ENCODE measurements at regions not wholly inside any gene's neighbourhood (a gene's known extent, or its start where the extent isn't known, plus 50 kb on each side); places are given as distances from the start of the nearest gene placed in this dataset.
"Not testable (repeated sequence)": the region's sequence is repeated elsewhere in the genome, so short reads cannot be mapped to it uniquely, and the experiment has no call there.

- no peak for DNase-seq (ENCODE audit: low read depth in 2 of 2)
Measured at GRCh38 chr4:131447883-131448282, 1701.2 kb upstream of the PCDH10 start.

GRCh38 chr4:131450572-131451209, 1698.4 kb upstream of the PCDH10 start:
- no peak for DNase-seq (ENCODE audit: low read depth in 2 of 2)

DNA sequence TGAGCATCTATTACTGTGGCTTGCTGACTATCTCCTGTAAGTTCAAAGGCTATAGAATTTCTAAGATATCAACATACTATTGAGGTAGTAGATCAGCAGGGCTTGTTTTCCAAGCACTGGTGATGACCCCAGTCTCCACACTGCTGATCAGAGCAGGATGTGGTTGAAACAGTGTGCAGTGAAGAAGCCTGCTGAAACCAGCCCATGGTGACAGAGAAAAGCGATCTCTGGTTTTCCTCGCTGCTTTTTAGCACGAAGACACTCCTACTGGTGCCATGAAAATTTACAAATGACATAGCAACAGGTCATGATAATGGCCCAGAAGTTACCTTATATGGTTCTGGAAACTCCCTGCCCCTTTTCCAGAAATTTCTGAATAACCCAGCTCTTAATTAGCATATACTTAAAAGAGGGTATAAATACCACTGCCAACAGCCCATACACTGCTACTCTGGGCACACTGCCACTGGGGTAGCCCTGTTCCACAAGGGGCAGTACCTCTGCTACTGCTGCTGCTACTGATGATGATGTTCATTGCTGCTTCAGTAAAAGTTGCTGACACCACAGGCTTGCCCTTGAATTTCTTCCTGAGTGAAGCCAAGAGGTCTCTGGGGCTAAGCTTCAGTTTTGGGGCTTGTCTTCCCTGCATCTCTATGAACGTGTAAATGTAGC, 1689.5 kb upstream of the PCDH10 start:
- no peak for DNase-seq (ENCODE audit: low read depth in 2 of 2)

DNA sequence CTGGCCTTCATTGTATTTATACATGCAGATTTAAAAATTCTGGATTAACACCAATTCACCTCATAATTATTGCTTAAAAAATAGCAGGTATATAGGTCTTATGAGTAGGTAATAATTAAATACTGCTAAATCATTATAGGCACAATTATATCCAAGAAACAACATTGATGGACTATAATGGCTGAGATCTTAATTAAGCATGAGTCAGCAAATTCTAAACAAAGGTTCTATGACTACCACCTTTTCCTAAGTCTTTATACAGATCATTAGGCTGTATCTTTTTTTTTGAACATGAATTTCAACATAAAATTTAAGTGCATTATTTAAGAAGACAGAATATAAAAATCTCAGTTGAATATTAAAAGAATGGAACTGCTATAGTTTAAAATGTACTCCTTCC, 1678.7 kb upstream of the PCDH10 start:
- no peak for DNase-seq (ENCODE audit: low read depth in 2 of 2)

DNA sequence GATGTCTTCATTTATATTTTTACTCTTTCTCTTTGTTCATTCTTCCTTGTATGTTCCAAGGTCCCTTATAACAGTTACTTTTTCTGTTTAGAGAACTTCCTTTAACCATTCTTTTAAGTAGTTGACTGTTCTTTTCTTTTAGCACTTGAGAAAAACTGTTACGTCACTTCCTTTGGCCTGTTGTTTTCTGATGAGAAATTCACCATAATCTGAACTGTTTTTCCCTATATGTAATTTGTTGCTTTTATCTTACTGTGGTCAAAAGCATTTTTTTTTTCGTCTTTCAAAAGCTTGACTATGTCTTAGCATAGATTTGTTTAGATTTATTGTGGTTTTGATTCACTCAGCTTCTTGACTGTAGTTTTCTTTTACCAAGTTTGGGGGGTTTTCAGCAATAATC, 1660.3 kb upstream of the PCDH10 start:
- DNase-seq (ENCODE audit: low read depth in 2 of 2), result no peak

GRCh38 chr4:131496211-131496610, 1652.9 kb upstream of the PCDH10 start:
- not testable (repeated sequence) for DNase-seq (ENCODE audit: low read depth in 2 of 2)

- DNase-seq (ENCODE audit: low read depth in 2 of 2), result no peak
Measured at GRCh38 chr4:131499141-131499873, 1649.8 kb upstream of the PCDH10 start.

DNA sequence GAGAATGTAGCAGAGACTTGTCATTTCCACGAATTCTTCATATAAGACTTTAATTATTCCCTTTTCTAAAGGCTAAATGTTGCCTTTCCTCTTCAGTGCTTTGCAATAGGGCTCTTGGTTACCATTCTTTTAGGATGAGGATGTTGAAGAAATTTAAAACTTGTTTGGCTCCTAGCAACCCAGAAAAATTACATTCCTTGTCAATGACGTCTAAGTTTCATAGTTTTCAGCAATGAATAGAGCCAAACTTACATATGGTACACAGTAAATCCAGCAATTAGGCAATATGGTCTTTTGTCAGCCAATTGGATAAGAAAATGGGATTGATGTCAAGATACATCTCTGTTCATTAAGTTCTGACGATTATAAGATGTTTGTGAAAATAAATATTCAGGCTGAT, 1639.6 kb upstream of the PCDH10 start:
- DNase-seq (ENCODE audit: low read depth in 2 of 2), result no peak

DNA sequence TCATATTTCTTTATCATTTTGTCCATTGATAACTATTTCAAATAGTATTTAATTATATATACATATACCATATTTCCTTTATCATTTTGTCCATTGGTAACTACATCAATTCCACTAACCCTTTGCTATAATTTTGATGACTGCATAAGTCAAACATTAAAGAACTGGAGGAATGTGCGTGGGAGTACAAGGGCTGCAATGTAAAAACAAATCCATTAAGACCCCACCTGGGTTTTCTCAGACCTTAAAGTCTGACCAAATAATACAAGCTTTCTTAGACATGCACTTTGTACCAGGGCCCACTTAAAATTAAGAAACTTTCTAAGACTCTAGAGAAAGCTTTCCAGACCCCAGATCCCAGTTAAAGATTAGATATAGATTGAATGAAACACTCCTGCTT, 1622.4 kb upstream of the PCDH10 start:
- DNase-seq (ENCODE audit: low read depth in 2 of 2), result no peak

GRCh38 chr4:131531087-131531486, 1618.0 kb upstream of the PCDH10 start:
- DNase-seq (ENCODE audit: low read depth in 2 of 2), result no peak

- DNase-seq (ENCODE audit: low read depth in 2 of 2), result no peak
Measured at GRCh38 chr4:131534944-131535645, 1614.0 kb upstream of the PCDH10 start.

GRCh38 chr4:131540256-131540655, 1608.8 kb upstream of the PCDH10 start:
- no peak for DNase-seq (ENCODE audit: low read depth in 2 of 2)

- no peak for DNase-seq (ENCODE audit: low read depth in 2 of 2)
Measured at GRCh38 chr4:131547506-131547981, 1601.5 kb upstream of the PCDH10 start.

- DNase-seq (ENCODE audit: low read depth in 2 of 2), result no peak
Measured at GRCh38 chr4:131551306-131551705, 1597.8 kb upstream of the PCDH10 start.

DNA sequence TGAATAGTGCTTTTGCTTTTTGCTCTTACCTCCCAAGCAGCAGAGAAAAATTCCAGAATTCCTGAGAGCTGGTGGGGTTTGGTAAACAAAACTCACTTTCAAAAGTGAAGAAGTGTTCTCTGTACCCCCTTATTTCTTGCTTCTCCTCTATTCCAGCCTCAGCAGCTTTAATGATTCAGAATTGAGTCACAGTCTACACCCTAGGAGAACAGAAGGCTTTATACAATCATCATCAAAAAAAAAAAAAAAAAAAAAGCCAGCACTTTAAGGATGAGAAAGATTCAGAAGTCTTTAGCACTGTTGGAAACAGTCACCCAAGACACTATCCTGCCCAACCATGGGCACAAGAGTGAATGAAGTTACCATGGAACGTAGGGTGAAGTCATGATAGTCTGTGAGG, 1583.1 kb upstream of the PCDH10 start:
- no peak for DNase-seq (ENCODE audit: low read depth in 2 of 2)

DNA sequence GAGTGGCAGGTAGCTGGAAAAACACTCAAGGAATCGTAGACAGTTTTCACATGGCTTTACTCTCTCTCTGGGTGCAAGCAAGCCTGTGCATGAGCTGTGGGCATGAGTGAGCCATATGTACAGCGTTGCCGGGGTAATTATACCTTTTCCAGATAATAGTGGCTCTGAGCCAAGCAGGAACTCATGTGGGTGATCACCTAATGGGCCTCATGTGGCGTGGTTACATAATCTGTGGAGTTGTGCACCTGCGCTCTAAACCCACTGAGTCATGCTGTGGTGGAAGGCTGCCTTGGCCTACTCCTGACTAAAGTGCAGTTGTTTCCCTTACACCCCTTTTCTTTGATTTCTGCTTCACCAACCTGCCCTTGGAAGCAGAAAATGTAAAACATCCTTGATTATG, 1564.5 kb upstream of the PCDH10 start:
- no peak for DNase-seq (ENCODE audit: low read depth in 2 of 2)

DNA sequence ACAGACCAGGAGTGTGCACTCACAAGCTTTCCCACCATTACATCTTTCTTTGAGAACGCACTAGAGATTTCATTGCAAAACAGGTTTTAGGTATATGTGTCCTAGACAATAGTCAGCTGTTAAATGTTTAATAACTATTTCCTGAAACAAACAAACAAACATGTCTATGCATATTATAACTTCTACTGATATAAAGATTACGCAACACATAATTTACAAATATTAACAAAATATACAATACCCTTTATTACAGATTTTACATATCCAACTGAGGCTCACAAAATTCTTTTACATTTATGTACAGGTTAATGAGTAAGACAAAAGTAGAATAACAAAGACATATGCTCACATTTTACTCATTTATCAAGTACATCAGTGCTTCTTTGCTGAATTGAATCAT, 1554.0 kb upstream of the PCDH10 start:
- no peak for DNase-seq (ENCODE audit: low read depth in 2 of 2)

DNA sequence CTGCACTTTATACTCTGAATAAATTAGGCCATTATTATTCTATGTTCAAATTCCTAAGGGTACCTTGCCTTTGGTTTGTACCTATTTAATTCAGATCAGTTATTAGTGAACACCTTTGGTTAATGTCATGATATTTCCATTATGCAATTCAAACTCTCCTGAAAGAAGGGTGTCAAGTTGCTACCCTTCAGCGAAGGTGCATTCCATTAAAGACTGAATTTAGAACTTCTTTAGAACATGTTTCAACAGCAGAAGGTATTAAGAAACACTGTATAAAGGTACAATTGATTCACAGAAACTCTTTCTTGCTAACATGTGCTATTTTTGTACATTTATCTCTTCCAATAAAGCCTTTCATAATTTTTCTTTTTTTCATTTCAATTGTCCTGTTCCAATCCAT, 1545.4 kb upstream of the PCDH10 start:
- DNase-seq (ENCODE audit: low read depth in 2 of 2), result no peak

GRCh38 chr4:131609039-131609438, 1540.1 kb upstream of the PCDH10 start:
- no peak for DNase-seq (ENCODE audit: low read depth in 2 of 2)

DNA sequence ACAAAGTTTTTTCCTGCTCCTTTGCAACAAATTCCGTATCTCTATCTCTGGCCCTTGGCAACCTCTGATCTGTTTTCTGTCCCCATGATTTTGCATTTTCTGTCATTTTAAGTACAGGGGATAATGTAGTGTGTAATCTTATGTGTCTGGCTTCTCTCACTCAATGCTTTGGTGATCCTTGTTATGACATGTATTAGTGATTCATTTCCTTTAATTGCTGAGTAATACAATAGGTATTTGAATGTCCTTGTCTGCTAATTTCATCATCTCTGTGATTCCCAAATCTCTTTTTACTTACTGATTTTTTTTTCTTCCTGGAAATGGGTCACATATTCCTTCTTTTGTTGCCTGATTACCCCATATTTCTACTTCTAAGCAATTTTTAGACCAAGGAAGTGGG, 1538.6 kb upstream of the PCDH10 start:
- DNase-seq (ENCODE audit: low read depth in 2 of 2), result not testable (repeated sequence)

DNA sequence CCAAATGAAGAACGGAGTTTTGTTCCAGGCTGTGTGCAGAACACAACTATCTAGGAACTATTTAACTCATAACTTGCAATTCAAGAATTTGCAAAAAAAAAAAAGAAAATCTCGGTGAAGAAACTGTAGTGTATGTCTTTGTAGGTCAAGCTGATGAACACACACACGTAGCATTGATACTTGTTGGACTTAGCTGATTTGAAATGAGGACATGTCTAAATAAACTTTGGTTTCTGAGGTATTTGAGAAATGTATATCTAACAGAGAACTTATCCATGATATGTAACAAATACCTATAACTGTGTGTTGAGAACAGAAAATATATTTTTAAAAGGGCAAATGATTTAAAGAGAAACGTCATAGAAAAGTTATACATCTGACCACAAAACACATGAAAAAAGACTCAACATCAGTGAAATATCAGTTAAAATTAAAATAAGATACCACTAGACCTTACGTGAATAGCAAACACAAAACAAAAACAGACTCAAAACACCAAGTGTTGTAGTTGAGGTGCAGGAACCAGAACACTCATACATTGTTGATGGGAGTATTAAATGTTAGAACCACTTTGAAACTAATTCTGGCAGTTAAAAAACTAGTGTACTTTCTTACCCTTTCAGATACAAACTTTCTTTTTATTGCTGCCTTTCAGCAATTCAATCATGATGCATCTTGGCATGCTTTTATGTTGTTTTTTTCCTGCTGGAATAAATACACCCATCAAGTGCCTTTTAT, 1535.8 kb upstream of the PCDH10 start:
- no peak for DNase-seq (ENCODE audit: low read depth in 2 of 2)

- no peak for DNase-seq (ENCODE audit: low read depth in 2 of 2)
Measured at GRCh38 chr4:131613824-131614216, 1535.3 kb upstream of the PCDH10 start.

Measured in stimulated activated CD8-positive, alpha-beta memory T cell treated with anti-CD3 and anti-CD28 coated beads, Interleukin-2, amount 100 ng/mL, for 1 hour (primary cell).